Putamen (tissue), 1 donor: ENCODE measurements at regions not wholly inside any gene's neighbourhood (a gene's known extent, or its start where the extent isn't known, plus 50 kb on each side); places are given as distances from the start of the nearest gene placed in this dataset.

Source experiments
- DNase-seq: peaks from one replicate; pipeline ENCODE4 v3.0.0-alpha.2; 2016; ENCODE audit warnings: low spot score

DNA sequence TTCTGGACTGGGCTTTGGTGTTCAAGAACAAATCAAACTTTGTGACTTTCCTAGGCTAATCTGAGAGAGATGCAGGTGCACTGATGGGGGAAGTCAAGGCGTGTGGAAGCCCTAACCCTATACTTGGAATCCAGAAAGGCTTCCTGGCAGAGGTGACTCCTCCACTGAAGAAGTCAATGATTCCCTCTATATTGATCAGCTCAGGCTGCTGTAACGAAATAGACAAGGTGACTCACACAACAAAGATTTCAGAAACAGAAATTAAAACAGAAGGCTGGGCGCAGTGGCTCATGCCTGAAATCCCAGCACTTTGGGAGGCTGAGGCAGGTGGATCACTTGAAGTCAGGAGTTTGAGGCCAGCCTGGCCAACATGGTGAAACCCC lies 69.6 kb upstream of the GGTA1 start:
- DNase-seq = no peak

DNA sequence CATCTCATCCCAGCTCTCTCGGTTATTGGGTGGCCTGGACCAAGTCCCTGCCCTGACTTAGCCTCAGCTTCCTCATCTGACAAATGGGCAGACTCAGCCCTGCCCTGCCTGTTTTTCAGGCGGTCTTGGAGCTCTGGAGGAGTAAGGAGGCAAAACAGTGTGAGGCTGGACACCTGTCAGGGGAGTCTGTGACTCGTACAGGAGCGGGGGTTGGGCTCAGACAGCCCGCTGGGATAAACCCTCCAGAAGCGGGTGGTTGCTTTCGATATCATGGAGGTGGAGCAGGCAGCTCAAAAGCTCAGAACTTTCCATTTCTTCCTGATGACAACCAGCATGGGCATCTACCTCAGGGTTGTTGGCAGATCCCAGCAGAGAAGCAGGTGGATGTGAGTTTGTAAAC lies 72.9 kb upstream of the GGTA1 start:
- DNase-seq = no peak

GRCh38 chr9:121573717-121574485 lies 74.3 kb upstream of the GGTA1 start:
- no peak for DNase-seq

DNA sequence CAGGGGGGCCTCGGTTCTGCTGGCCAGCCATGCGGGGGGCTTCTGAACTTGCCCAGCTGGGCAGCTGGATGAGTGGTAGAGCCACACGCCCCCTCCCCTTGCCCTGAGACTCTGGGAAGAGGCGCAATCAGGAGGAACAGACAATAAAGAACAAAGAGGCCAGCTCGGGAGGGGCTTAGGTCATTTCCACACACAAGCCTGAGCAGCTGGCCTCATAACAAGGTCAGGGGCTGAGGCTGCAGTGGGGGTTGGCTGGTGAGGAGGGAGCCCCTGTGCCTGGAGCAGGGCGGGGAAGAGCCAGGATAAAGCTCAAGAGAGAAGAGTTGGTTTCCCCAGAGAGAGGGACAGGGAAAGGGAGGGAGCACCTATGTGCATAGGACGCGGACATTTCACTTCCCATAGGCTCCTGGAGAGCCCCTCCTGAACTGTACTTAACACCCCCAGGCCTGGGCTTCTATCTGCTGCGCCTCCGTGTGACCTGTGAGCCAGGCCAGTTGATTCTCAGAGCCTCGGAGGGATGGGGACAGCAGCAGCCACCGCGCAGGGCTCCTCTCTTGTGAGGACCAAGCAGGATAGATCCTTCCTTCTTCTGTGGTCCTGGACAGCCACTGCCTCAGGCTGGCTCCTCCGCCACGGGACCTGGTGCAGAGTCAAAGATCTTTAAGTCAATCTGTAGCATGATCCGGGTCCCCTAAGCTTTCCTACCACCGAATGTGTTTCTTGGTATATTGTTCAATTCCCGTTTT lies 75.3 kb upstream of the GGTA1 start:
- no peak for DNase-seq

- no peak for DNase-seq
Measured at GRCh38 chr9:121576281-121577075, 75.0 kb upstream of the DAB2IP start.

DNA sequence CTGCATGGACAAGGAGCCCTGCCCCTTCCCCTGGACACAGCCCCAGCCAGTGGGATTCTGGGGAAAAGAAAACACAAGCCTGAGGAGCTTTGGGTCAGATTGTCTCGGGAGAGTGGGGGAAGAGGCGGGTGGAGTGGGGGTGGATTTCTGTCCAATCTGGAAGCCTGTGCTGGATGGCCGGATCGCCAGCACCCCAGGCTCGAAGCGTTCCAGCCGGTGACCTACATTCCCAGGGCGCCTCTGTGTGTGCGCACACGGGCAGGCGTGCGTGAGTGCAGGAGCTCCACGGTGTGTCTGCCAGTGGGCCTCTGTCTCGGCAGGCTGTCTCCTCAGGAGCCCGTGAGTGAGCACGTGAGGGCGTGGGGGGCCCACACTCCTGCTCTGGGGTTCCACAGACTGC lies 74.3 kb upstream of the DAB2IP start:
- DNase-seq = no peak

GRCh38 chr9:121577572-121577971 lies 73.9 kb upstream of the DAB2IP start:
- no peak for DNase-seq

GRCh38 chr9:121581786-121582600 lies 69.4 kb upstream of the DAB2IP start:
- peak; percentile 82 for DNase-seq

- no peak for DNase-seq
Measured at GRCh38 chr9:121582641-121583040, 68.8 kb upstream of the DAB2IP start.

- no peak for DNase-seq
Measured at GRCh38 chr9:121584421-121584820, 67.0 kb upstream of the DAB2IP start.

DNA sequence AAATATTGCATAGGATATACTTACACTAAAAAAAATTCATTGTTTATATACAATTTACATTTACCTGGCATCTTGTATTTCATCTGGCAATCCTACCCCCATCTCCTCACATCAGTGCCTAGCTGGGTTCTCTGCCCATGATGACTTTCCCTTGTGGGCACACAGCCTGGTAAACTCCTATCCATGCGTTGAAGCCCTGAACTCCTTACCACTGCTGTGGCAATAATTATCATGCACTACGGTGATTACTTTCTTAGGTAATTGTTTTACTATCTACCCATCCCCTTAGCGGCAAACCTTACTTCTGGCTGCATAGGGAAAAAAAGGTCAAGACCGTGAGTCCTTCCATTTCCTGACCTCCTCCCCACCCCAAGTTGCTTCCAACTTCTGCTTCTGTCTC lies 63.6 kb upstream of the DAB2IP start:
- DNase-seq = no peak

DNA sequence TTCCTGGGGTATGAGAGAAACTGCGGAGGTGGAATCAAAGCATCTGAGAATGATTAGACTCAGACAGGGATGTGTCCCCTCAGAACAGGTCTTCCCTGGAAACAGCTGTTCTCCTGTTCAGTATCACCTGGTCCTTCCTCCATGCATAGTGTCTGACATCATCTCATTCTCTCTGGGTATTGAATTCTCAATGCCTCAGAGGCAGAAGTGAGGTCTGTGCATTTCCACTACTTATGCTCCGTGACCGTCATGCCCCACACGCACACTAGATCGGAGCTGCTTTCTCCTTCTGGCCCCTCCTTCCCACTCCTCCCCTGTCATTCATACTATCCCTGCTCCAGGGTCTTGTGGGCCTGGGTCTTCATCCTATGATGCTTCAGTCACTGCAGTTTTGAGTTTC lies 61.4 kb upstream of the DAB2IP start:
- no peak for DNase-seq

- no peak for DNase-seq
Measured at GRCh38 chr9:121592265-121592664, 59.2 kb upstream of the DAB2IP start.

DNA sequence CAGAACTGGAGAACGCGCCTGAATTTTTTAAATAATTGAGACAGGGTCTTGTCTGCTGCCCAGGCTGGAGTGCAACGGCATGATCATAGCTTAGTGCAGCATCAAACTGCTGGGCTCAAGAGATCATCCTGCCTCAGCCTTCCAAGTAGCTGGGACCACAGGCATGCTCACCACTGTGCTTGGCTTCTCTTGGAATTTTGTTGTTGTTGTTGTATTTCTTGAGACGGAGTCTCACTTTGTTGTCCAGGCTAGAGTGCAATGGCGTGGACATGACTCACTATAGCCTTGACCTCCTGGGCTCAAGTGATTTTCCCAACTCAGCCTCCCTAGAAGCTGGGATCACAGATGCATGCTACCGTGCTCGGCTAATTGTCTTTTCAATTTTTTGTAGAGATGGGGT lies 58.4 kb upstream of the DAB2IP start:
- no peak for DNase-seq

DNA sequence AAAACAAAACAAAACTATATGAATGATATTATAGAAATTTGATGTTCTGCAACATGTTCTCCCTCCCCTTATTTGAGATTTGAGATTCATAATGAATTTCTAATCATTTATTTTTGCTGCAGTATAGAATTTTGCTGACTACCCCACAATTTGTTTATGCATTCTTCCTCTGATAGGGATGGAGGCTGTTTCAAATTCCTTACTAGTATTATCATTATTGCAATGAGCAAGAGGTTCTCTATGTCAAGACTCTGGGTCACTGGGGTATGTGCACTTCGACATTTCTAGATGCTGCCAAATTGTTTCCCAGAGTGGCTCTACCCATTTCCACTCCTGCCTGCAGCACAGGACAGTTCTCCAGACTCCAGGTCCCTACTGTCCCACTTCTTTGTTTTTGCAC lies 54.9 kb upstream of the DAB2IP start:
- no peak for DNase-seq

GRCh38 chr9:121597698-121598166 lies 53.7 kb upstream of the DAB2IP start:
- DNase-seq = no peak

DNA sequence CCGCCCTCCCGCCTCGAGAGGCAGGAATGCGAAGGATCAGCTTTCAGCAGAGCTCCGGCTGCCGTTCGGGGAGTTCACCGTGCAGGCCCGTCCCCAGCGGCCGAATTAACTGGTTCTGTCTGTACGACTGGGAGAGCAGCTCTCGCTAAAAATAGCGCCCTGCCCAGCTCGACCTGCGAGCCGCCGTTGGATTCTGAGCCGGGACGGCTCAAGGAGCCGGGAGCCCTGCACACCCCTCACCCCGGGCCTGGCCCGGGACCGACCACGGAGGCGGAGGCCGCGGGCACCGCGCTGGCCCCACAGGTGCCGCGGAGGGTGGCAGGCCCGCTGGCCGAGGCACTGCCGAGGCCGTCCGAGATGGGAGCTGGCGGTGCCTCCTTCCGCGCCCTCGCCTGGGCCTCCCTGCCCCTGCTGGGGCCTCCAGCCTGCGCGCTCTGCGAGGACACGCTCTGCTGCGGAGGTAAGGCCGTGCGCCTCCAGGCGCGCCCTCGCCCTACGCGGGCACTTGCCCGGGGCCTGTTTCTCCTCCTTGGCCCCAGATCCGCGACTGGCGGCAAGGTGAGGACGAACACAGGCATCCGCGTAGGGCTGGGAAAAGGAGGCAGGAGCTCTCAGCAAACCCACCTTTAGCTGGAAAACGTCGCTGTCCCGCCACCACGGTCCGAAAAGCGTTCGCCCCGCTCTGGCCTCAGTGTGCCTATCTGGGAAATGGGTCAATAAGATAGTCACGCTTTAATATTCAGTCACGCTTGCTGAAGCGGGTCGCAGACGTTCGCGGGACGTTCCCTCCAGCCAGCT lies 53.1 kb upstream of the DAB2IP start:
- no peak for DNase-seq

DNA sequence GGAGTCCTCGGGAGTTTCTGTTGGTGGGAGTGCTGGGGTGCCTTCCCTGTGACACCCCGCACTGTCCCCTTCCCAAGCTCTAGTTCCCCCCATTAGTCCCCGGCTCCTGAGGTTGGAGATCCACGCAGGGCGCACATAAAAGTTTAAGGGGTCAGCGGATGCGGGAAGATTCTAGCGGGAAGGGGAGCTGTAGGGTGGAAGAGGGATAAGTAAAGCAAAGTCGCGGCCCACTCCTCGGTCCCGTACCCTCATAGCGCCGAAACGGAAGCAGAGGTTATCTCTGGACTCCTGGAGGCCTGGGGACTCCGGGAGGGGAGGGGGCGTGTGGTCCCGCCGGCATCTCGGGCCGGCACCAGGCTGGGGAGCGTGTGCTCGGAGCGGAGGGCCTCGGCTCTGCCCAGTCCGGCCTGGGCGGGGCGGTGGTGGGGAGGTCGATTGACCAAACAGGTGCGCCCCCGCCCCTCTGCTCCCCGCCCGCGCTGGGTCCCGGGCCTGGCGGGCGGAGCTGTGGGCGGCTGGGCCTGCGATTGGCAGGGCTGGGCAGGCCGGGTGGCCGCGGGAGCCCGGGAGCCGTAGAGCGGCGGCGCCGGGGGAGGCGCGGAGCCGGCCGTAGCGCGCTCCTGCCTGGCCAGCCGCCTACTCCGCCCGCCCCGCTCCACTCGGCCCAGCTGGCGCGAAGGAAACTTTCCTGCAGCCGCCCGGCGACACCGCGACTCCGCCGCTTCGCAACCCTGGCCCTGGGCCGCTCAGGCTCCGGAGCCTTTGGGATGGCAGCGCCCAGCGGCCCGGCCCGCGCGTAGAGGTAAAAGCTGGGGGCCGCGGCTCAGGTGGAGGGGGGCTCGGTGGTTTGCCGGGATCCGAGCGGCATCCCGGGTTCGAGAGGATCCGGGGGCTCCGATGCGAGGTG lies 52.2 kb upstream of the DAB2IP start:
- DNase-seq = no peak

DNA sequence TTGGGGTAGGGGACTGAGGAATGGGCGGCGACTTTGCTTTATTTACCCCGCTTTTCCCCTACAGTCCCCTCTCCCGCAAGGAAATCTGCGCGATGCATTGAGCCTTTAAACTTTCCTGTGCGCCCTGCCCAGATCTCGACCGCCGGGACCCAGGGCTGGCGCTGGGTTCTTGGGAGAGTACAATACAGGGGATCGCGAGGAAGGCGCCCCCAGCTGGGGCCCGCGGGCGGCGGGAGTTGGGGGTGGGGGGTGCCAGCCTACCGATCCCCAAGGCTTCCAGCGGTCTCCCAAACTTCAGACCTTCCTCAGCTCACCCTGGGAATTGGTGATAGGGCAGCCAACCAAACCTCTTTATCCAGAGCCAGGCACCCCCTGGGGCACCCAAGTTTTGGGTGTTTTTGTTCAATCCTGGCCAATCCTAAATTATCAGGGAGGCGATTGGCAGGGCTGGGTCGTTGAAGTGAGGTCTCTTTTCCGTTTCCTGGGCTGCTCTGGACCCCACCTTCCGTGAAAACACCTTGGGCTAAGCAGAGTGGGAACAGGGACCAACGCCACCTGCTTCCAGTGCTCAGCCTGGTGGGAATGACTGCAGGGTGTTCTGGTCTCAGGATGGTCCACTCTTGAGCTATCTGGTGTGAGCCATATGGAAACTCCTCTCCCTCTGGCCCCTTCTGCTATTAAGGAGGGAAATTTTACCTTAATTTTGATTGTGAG lies 51.4 kb upstream of the DAB2IP start:
- no peak for DNase-seq
